Upper lobe of right lung (tissue), 1 donor: ENCODE measurements at regions not wholly inside any gene's neighbourhood (a gene's known extent, or its start where the extent isn't known, plus 50 kb on each side); places are given as distances from the start of the nearest gene placed in this dataset.
A peak's percentile ranks its signal among the peaks of the same experiment; 100 is the strongest.

Experiments
- ATAC-seq: fragments of 200-7000 bp; cut with Tn5 transposase; one replicate; pipeline ENCODE4 v1.9.1; 2020; ENCODE audit warnings: mild to moderate bottlenecking, moderate library complexity
- DNase-seq: peaks from one replicate; pipeline ENCODE4 v3.0.0-alpha.2; 2020
- H3K27ac ChIP-seq: fragments of 200-600 bp; one replicate; pipeline ENCODE4 v1.8.0; 2022
- H3K27me3 ChIP-seq: fragments of 200-600 bp; one replicate; pipeline ENCODE4 v1.8.0; 2022; ENCODE audit warnings: mild to moderate bottlenecking
- H3K36me3 ChIP-seq: fragments of 200-600 bp; one replicate; pipeline ENCODE4 v1.8.0; 2022
- H3K4me1 ChIP-seq: fragments of 200-600 bp; one replicate; pipeline ENCODE4 v1.8.0; 2022
- H3K4me3 ChIP-seq: fragments of 200-600 bp; one replicate; pipeline ENCODE4 v1.8.0; 2022; ENCODE audit warnings: mild to moderate bottlenecking
- H3K9me3 ChIP-seq: fragments of 200-600 bp; one replicate; pipeline ENCODE4 v1.8.0; 2022
- intact Hi-C: fragments of 100-400 bp; cut with DNase I; formaldehyde crosslinking; loops from one replicate; pipeline ENCODE4 v1.11.0; 2022
- TF ChIP-seq, protein P1 (sequence below): fragments of 200-600 bp; IDR thresholded peaks from one replicate; pipeline ENCODE4 v1.8.0; 2022; ENCODE audit warnings: antibody characterized with exemption
- donor health status: DM: no; HTN: yes; CAD: no; lungs with severe emphysema.

DNA sequence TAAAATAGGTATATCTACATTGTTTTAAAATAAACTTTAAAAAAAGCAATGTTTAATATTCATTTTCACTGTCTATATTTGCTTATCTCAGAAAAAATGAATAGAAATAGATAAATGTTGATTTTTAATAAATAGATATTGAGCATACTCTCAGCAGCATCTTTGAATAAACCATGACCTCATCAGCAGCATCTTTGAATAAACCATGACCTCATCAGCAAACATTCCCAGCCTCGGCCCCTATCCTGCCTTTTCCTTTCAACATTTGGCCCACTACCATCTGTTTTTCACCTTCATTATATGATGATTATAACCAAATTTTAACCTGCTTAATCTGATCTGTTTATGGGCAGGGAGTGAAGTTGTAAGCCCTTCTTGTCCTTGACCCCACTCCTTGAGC lies 148.7 kb upstream of the SAMSN1 start:
- no peaks in the 10 kb centered on the region for H3K27me3 ChIP-seq
- no peak overlapping the region for H3K4me3 ChIP-seq
- no peak overlapping the region for H3K27ac ChIP-seq
- TF ChIP-seq, protein P1, sequence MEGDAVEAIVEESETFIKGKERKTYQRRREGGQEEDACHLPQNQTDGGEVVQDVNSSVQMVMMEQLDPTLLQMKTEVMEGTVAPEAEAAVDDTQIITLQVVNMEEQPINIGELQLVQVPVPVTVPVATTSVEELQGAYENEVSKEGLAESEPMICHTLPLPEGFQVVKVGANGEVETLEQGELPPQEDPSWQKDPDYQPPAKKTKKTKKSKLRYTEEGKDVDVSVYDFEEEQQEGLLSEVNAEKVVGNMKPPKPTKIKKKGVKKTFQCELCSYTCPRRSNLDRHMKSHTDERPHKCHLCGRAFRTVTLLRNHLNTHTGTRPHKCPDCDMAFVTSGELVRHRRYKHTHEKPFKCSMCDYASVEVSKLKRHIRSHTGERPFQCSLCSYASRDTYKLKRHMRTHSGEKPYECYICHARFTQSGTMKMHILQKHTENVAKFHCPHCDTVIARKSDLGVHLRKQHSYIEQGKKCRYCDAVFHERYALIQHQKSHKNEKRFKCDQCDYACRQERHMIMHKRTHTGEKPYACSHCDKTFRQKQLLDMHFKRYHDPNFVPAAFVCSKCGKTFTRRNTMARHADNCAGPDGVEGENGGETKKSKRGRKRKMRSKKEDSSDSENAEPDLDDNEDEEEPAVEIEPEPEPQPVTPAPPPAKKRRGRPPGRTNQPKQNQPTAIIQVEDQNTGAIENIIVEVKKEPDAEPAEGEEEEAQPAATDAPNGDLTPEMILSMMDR, result no peak
- ATAC-seq (no peak), DNase-seq (no peak)
- intact Hi-C loops, result no loop called here
- no peaks in the 10 kb centered on the region for H3K36me3 ChIP-seq
- H3K9me3 ChIP-seq, result no peaks in the 10 kb centered on the region
- no peaks in the 10 kb centered on the region for H3K4me1 ChIP-seq

DNA sequence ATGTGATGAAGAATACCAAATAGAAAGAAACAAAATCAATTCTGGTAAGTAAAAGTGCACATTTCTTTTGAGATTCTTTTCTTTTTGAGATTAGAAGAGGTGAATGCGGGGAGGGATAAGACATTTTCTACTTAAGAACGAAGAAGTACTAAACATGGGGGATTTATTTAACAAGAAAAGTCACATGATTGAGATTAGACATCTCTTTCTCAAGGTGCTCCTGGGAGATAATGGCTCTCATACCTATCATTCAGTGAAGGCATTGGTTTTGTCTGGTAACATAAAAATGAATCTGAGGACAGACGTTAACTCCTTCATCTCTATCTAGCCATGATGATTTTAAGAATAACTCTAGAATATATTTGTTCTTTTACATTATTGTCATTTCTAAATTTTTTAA lies 147.9 kb upstream of the SAMSN1 start:
- ATAC-seq (no peak), DNase-seq (no peak)
- Histone ChIP-seq H3K27me3 (no peaks in the 10 kb centered on the region), H3K4me3 (no peak overlapping the region), H3K9me3 (no peaks in the 10 kb centered on the region), H3K4me1 (no peaks in the 10 kb centered on the region), H3K27ac (no peak overlapping the region), H3K36me3 (no peaks in the 10 kb centered on the region)
- TF ChIP-seq, protein P1, result no peak
- intact Hi-C loops, result no loop called here

DNA sequence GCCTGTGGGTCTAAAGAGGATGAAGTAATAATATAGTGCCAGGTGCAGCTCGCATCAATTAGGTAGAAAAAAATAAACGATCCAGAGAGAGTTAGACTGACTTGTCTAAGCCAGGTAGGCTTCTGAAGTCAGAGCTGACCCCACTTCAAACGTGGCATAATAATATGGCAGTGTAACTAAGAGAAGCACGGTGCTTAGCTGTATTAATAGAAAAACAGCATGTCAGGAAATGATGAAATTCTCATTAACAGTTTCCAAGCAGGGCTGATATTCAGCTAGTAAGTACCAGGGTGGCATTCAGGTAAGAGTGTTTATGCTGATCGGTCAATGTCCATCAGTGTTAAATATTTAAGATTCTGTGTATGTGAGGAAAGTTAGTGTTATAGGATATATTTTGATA lies 145.8 kb upstream of the SAMSN1 start:
- TF ChIP-seq, protein P1, result no peak
- ATAC-seq, result no peak

DNA sequence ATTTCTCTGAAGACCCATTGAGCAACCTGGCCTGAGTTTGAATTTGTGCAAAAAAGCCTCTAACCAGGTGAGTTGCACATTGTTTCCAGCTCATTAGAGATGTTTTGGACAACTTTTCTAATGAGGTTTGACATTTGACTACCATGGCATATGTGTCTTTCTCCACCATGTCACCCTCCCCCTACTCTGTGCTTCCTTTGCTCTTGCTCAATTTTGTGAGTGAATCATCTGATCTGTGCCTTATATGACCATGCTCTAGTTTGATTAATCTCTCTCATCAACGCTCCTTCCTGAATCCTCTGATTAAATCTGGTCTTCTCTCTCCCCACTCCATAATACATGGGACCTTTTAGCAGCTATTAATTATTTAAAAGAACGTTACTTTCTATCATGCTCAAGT lies 144.8 kb upstream of the SAMSN1 start:
- ATAC-seq (peak; percentile 63), DNase-seq (no peak)
- intact Hi-C loops, result no loop called here
- no peak overlapping the region for H3K27ac ChIP-seq
- no peaks in the 10 kb centered on the region for H3K36me3 ChIP-seq
- H3K4me3 ChIP-seq, result no peak overlapping the region
- no peaks in the 10 kb centered on the region for H3K9me3 ChIP-seq
- TF ChIP-seq, protein P1, result no peak
- no peaks in the 10 kb centered on the region for H3K4me1 ChIP-seq
- H3K27me3 ChIP-seq, result no peaks in the 10 kb centered on the region

More for the DNA sequence above, 145.8 kb upstream of the SAMSN1 start:
- intact Hi-C loops, result no loop called here
- Histone ChIP-seq H3K9me3 (no peaks in the 10 kb centered on the region), H3K36me3 (no peaks in the 10 kb centered on the region), H3K27ac (no peak overlapping the region), H3K27me3 (no peaks in the 10 kb centered on the region), H3K4me1 (no peaks in the 10 kb centered on the region), H3K4me3 (no peak overlapping the region)
- no peak for DNase-seq

DNA sequence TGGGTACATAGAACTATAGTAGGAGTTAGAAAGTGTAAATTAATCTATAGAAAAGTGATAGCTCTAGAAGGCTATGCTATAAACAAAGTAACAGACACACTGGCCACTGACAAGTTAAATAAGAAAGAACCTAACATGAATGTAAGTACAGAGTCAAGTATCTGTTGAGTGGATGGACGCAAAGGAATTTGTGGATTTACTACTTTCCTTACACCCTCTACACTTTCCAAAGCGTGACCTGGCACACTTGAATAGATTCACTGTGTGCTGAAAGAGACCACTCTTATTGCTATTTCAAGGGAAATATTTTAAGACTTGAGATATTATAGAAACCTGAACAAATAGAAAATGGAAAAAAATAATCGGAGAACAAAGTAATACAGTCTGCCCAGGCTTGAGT lies 142.8 kb upstream of the SAMSN1 start:
- Histone ChIP-seq H3K36me3 (no peaks in the 10 kb centered on the region), H3K4me3 (no peak overlapping the region), H3K9me3 (no peaks in the 10 kb centered on the region), H3K4me1 (peaks cover 2% of the 10 kb centered on the region), H3K27ac (no peak overlapping the region), H3K27me3 (no peaks in the 10 kb centered on the region)
- TF ChIP-seq, protein P1, result no peak
- intact Hi-C loops, result no loop called here
- no peak for DNase-seq
- ATAC-seq, result no peak

DNA sequence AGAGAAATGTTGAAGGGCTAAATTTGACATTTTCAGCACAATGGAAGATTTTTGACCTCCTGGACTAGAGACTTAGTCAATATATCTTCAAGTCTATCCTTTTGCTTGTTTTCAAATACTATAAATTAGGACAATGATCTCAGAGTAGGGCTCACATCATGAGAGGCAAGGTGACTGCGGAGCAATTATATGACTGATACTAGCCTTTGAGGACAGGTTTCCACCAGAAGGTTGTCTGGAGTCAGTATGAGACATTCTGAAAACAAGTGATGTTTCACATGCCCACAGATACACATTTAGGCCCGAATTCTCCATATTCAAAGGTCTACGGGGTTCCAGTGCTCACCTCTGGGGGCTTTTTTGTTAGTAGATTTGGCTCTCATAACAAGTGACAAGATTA lies 142.3 kb upstream of the SAMSN1 start:
- H3K36me3 ChIP-seq, result no peaks in the 10 kb centered on the region
- TF ChIP-seq, protein P1, result no peak

More for the DNA sequence above, 142.3 kb upstream of the SAMSN1 start:
- H3K27ac ChIP-seq, result no peak overlapping the region
- peaks cover 6% of the 10 kb centered on the region for H3K4me1 ChIP-seq
- intact Hi-C loops, result no loop called here
- no peak overlapping the region for H3K4me3 ChIP-seq
- H3K27me3 ChIP-seq, result no peaks in the 10 kb centered on the region
- DNase-seq (no peak), ATAC-seq (no peak)
- H3K9me3 ChIP-seq, result no peaks in the 10 kb centered on the region
